KMS-11 (cell line): ENCODE measurements at regions not wholly inside any gene's neighbourhood (a gene's known extent, or its start where the extent isn't known, plus 50 kb on each side); places are given as distances from the start of the nearest gene placed in this dataset.

Experiments used
- H2AFZ ChIP-seq: fragments of 200-600 bp; sonication (generic); 2 replicates; pipeline ENCODE4 v1.6.1; 2016; ENCODE audit warnings: antibody characterized with exemption, mixed run types, low read depth
- H3K27ac ChIP-seq: fragments of 200-600 bp; sonication (generic); 2 replicates; pipeline ENCODE4 v1.6.1; 2016; ENCODE audit warnings: mild to moderate bottlenecking, mixed run types
- H3K27me3 ChIP-seq: fragments of 200-600 bp; sonication (generic); 2 replicates; pipeline ENCODE4 v1.6.1; 2017; ENCODE audit warnings: mild to moderate bottlenecking, low read depth, mixed run types, moderate library complexity; ENCODE audit not compliant: insufficient read depth
- H3K36me3 ChIP-seq: fragments of 200-600 bp; sonication (generic); 2 replicates; pipeline ENCODE4 v1.6.1; 2017; ENCODE audit warnings: mild to moderate bottlenecking, mixed run types; ENCODE audit not compliant: insufficient read depth
- H3K4me1 ChIP-seq: fragments of 200-600 bp; sonication (generic); 2 replicates; pipeline ENCODE4 v1.6.1; 2016; ENCODE audit warnings: mild to moderate bottlenecking, low read depth, mixed run types; ENCODE audit not compliant: poor library complexity, severe bottlenecking
- H3K4me2 ChIP-seq: fragments of 200-600 bp; sonication (generic); 2 replicates; pipeline ENCODE4 v1.7.0; 2016; ENCODE audit warnings: mild to moderate bottlenecking, mixed run types
- H3K4me3 ChIP-seq: fragments of 200-600 bp; sonication (generic); IDR thresholded peaks from 2 replicates; pipeline ENCODE4 v1.6.1; 2017; ENCODE audit warnings: low read depth, low read length, mixed read lengths; ENCODE audit not compliant: insufficient read depth
- H3K79me2 ChIP-seq: fragments of 200-600 bp; sonication (generic); 2 replicates; pipeline ENCODE4 v1.6.1; 2016; ENCODE audit warnings: low read depth, mixed run types; ENCODE audit not compliant: insufficient read depth
- H3K9ac ChIP-seq: fragments of 200-600 bp; sonication (generic); 2 replicates; pipeline ENCODE4 v1.6.1; 2016; ENCODE audit warnings: mild to moderate bottlenecking, mixed run types
- H4K20me1 ChIP-seq: fragments of 200-600 bp; sonication (generic); 2 replicates; pipeline ENCODE4 v1.6.1; 2016; ENCODE audit warnings: mild to moderate bottlenecking, mixed run types; ENCODE audit not compliant: insufficient read depth
- TF ChIP-seq, protein P1 (sequence below): fragments of 200-600 bp; sonication (generic); conservative IDR thresholded peaks from 2 replicates; pipeline ENCODE4 v1.6.1; 2017; ENCODE audit warnings: low read depth, mild to moderate bottlenecking, antibody characterized with exemption, low read length, moderate library complexity, mixed read lengths

DNA sequence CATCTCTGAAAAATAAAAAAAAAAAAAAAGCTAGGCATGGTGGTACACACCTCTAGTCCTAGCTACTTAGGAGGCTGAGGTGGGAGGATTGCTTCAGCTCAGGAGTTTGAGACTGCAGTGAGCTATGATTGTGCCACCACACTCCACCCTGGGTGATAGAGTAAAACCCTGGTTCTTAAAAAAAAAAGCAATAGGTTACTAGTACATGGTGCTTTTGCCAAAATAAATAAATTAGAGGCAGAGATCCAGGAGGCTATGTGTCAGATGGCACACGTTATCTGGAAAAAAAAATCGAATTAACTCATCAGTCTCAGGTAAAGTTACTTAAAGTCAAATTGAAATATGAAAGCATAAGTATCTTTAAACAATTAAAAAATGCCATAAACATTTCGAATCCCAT is 94.3 kb downstream of the VCX3A start:
- no peak overlapping the region for H3K4me3 ChIP-seq
- no peak overlapping the region for H2AFZ ChIP-seq
- no peaks in the 10 kb centered on the region for H3K36me3 ChIP-seq
- no peaks in the 10 kb centered on the region for H3K27me3 ChIP-seq
- no peak overlapping the region for H3K4me2 ChIP-seq
- H3K27ac ChIP-seq = no peak overlapping the region
- no peaks in the 10 kb centered on the region for H3K4me1 ChIP-seq
- H3K79me2 ChIP-seq = no peaks in the 10 kb centered on the region
- TF ChIP-seq, protein P1, sequence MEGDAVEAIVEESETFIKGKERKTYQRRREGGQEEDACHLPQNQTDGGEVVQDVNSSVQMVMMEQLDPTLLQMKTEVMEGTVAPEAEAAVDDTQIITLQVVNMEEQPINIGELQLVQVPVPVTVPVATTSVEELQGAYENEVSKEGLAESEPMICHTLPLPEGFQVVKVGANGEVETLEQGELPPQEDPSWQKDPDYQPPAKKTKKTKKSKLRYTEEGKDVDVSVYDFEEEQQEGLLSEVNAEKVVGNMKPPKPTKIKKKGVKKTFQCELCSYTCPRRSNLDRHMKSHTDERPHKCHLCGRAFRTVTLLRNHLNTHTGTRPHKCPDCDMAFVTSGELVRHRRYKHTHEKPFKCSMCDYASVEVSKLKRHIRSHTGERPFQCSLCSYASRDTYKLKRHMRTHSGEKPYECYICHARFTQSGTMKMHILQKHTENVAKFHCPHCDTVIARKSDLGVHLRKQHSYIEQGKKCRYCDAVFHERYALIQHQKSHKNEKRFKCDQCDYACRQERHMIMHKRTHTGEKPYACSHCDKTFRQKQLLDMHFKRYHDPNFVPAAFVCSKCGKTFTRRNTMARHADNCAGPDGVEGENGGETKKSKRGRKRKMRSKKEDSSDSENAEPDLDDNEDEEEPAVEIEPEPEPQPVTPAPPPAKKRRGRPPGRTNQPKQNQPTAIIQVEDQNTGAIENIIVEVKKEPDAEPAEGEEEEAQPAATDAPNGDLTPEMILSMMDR = no peak
- H4K20me1 ChIP-seq = no peaks in the 10 kb centered on the region
- H3K9ac ChIP-seq = no peak overlapping the region

DNA sequence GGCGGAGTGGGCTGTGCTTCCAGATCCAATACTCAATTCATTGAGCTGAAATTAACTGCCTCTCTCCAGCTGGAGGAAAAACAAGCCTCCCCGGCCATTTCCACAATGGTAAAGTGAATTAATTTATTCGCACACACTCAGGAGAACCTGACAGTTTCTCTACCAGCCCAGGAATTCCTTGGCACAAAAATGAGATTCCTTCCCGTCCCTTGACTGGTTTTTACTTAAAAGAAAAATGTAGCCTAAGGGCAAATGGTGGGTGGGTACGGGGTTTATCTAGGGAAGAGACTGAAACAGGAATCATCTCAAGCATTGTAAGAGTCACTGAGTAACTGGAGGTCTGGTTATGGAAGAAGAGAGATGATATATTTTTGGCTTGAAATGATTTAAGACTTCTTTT is 102.7 kb downstream of the VCX3A start:
- no peak overlapping the region for H3K9ac ChIP-seq
- H4K20me1 ChIP-seq = no peaks in the 10 kb centered on the region
- no peaks in the 10 kb centered on the region for H3K27me3 ChIP-seq
- H3K4me1 ChIP-seq = no peaks in the 10 kb centered on the region
- no peak overlapping the region for H2AFZ ChIP-seq
- H3K4me2 ChIP-seq = no peak overlapping the region
- H3K36me3 ChIP-seq = no peaks in the 10 kb centered on the region
- H3K79me2 ChIP-seq = no peaks in the 10 kb centered on the region
- no peak overlapping the region for H3K4me3 ChIP-seq
- no peak overlapping the region for H3K27ac ChIP-seq
- TF ChIP-seq, protein P1 = no peak

DNA sequence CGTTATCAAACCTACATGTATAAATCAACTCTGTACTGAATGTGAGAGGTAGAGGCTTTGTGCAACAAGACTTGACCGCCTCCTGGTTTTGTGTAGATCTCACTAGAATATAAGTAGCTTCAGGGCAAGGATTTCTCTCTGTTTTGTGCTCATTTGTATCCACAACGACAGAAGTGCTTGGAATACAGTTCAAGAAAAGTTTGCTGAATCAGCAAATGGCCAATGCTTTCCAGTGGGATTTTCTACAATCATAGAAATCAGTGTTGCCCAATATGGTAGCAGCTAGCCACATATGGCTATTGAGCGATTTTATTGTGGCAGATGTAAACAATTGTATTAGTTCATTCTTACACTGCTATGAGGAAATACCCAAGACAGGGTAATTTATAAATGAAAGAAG is 127.4 kb downstream of the VCX3A start:
- TF ChIP-seq, protein P1 = no peak

DNA sequence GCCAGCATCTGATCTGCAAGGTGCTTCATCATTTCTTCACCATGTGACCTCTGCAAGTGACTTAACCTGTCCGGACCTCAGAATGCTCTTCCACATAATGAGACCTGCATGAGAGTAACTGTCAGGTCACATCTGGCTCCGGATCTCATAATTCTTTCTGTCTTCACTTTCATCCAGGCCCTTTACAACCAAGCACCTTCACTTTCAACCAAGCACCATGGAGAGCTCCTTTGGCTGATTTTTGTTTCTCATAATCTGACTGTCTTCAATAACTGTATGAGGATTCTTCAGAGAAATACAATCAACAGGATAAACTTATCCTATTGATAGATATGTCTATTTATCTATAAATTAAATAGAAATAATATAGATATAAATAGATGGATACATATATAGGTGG is 148.1 kb downstream of the VCX3A start:
- H3K4me2 ChIP-seq = no peak overlapping the region
- no peaks in the 10 kb centered on the region for H4K20me1 ChIP-seq
- no peaks in the 10 kb centered on the region for H3K4me1 ChIP-seq
- no peaks in the 10 kb centered on the region for H3K27me3 ChIP-seq
- H3K4me3 ChIP-seq = no peak overlapping the region
- H3K36me3 ChIP-seq = no peaks in the 10 kb centered on the region
- no peaks in the 10 kb centered on the region for H3K79me2 ChIP-seq
- TF ChIP-seq, protein P1 = no peak
- H3K27ac ChIP-seq = no peak overlapping the region
- no peak overlapping the region for H2AFZ ChIP-seq
- no peak overlapping the region for H3K9ac ChIP-seq

More for the DNA sequence above, 127.4 kb downstream of the VCX3A start:
- no peak overlapping the region for H3K4me2 ChIP-seq
- no peak overlapping the region for H3K27ac ChIP-seq
- H3K27me3 ChIP-seq = no peaks in the 10 kb centered on the region
- no peak overlapping the region for H3K4me3 ChIP-seq
- H3K79me2 ChIP-seq = no peaks in the 10 kb centered on the region
- no peaks in the 10 kb centered on the region for H4K20me1 ChIP-seq
- no peak overlapping the region for H3K9ac ChIP-seq
- no peaks in the 10 kb centered on the region for H3K36me3 ChIP-seq
- no peak overlapping the region for H2AFZ ChIP-seq
- H3K4me1 ChIP-seq = no peaks in the 10 kb centered on the region
